Suprapubic skin (tissue), 4 donors: ENCODE measurements at regions not wholly inside any gene's neighbourhood (a gene's known extent, or its start where the extent isn't known, plus 50 kb on each side); places are given as distances from the start of the nearest gene placed in this dataset.

ENCODE experiments used
- CTCF ChIP-seq, 2 donors: fragments of 200-600 bp in 1 of 2; fragments of 450-650 bp in 1 of 2; sonication (generic) in 1 of 2; IDR thresholded peaks; one replicate each; pipeline ENCODE4 v1.5.1; 2016 to 2019; ENCODE audit warnings: antibody characterized with exemption in 2 of 2, mild to moderate bottlenecking in 1 of 2, moderate library complexity in 1 of 2
- EP300 ChIP-seq: sonication (generic); formaldehyde crosslinking; IDR thresholded peaks from one replicate; pipeline ENCODE4 v1.6.1; 2017; ENCODE audit warnings: antibody characterized with exemption
- POLR2A ChIP-seq, 2 donors: fragments of 450-650 bp; IDR thresholded peaks; one replicate each; pipeline ENCODE4 v1.6.1; 2017; ENCODE audit warnings: antibody characterized with exemption in 2 of 2, mild to moderate bottlenecking in 2 of 2, moderate library complexity in 2 of 2
- POLR2AphosphoS5 ChIP-seq, 3 donors: sonication (generic); formaldehyde crosslinking; IDR thresholded peaks; one replicate each; pipeline ENCODE4 v1.6.1; 2017; ENCODE audit warnings: antibody characterized with exemption in 3 of 3

DNA sequence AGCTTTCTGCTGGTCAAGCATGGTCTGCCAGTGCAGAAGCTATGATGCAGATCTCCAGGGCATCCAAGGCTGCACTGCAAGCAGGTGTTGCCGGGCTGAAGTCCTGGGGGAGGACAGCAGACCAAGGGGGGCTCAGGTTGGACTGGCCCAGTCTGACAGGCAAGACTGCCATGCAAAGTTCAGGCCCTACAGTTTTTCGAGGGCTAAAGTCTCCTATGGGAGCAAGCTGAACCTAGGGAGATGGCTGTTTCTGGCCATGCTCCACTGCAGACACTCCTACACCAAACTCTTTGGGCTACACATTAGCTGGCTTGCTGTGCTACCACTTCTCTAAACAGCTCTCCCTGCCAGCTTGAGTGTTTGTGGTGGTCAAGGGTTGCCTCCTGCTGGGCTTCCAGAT, 130.0 kb upstream of the SYNCRIP start:
- TF ChIP-seq CTCF (IDR thresholded peaks at IDR 0.05) = no peak
- TF ChIP-seq POLR2A (IDR thresholded peaks at IDR 0.05) = no peak
- TF ChIP-seq POLR2AphosphoS5 (IDR thresholded peaks at IDR 0.05) = no peak
- no peak for TF ChIP-seq EP300
